ENCODE measurements at regions not wholly inside any gene's neighbourhood (a gene's known extent, or its start where the extent isn't known, plus 50 kb on each side); places are given as distances from the start of the nearest gene placed in this dataset.
A peak's percentile ranks its signal among the peaks of the same experiment; 100 is the strongest.
"Not testable (repeated sequence)": the region's sequence is repeated elsewhere in the genome, so short reads cannot be mapped to it uniquely, and the experiment has no call there.

DNA sequence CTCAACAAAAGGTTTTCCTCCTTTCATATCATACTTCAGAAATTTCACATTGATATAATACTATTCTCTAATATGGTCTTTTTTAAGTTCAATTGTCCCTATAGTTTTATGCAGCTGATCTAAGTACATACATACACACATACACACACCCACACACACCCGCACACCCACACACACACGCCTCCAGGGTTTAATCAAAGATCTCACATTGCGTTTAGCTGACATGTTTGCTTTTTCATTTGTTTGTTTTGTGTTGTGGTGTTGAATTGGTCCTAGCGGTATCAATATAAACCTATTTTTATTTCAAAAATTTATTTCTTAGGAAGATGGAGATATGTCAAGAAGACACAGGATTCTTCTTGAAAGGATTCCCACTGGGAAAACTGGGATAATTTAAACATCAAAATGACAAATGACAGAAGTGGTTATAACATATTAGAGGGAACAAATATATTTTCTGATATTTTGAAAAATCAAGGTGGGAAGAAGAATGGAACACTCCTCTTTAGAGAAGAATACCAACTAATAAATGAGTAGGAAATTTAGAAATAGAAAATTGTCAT lies 434.9 kb upstream of the SLC30A5 start:
- no peak for DNase-seq (ENCODE audit: low read depth in 2 of 2)

DNA sequence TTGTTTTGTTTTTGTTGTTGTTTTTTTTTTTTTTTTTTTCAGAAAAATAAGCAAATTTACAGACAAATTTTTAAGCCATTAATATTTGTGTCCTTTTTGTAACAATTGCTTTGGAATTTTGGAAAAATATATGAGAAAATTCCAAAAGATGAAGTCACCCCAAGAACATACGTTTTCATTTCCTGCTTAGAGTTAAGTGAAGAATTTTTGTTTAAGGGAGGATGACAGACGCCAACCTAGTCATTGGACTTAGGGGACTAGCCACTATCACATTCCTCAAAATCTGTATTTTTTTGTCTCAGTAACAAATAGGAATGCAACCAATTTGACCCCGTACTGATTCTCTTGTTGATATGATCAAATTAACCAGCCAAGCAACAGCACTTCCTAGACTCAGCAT lies 433.9 kb upstream of the SLC30A5 start:
- DNase-seq (ENCODE audit: low read depth in 2 of 2): no peak

DNA sequence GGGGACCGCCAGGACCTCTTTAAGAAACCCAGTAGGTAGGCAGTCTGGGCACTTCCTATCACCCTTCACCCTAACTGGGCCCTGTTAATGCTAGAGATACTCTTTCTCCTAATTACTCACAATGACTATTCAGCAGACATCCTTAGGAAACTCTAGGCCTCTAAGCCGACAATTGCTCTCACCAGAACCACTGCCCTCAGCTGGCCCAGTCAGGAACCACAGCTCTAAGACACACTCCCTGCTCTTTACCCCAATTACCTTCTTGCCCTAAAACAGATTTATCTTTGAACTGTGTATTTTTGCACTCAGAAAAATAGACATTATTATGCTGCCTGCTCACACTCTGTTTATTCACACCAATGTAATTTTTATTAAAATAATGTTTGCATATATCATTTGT lies 432.6 kb upstream of the SLC30A5 start:
- DNase-seq (ENCODE audit: low read depth in 2 of 2): no peak

DNA sequence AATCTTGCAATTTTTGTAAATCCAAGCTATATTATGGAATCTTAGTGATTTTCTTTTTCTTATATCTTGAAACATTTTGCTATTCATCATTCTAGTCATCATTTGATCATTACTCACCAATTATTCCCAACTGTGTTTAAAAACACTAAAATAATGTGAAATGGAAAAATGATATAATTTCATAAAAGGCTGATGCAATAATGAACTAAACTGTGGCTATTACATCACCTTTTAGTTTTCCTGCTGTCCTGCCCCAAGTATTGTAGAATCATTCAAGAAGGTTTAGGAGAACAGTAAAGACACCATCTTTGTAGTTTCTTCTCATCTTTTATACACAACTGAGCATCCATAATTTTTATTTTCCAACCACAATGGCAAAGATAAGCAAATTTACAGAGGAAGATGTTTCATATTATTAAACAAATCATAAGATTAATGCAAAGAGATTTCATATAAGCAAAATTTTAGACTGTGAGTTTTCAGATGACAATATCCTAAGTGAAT lies 431.0 kb upstream of the SLC30A5 start:
- DNase-seq (ENCODE audit: low read depth in 2 of 2): no peak

DNA sequence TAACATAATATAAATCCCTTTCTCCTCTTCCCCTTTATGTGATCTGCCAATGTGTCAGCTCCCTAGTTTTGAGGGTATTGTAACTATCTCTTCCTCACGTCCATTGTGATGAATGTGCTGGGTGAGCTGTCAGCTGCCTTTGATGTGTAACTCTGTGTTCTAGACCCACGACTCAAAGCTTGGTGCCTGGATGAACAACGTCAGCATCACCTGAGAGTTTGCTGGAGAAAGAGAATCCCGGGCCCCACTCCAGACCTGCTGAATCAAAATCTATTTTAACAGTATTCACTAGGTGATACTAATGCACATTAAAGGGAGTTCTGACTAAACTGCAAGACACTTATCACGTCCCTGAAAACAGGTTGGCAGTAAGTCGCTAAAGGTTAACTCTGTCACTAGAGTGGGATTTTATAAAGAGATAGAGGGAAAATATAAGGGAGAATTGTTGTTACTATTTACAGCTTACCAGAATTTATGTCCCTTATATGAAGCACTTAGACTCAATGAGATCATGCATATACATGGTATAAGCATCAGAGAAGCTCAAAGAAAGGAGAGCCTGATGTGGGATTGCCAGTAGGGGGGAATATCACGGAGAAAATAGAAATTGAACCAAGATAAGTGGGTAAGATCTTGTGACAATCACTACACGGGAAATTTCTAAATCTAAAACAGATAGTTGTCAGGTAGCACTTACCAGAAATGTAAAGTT lies 423.8 kb upstream of the SLC30A5 start:
- DNase-seq (ENCODE audit: low read depth in 2 of 2): no peak

DNA sequence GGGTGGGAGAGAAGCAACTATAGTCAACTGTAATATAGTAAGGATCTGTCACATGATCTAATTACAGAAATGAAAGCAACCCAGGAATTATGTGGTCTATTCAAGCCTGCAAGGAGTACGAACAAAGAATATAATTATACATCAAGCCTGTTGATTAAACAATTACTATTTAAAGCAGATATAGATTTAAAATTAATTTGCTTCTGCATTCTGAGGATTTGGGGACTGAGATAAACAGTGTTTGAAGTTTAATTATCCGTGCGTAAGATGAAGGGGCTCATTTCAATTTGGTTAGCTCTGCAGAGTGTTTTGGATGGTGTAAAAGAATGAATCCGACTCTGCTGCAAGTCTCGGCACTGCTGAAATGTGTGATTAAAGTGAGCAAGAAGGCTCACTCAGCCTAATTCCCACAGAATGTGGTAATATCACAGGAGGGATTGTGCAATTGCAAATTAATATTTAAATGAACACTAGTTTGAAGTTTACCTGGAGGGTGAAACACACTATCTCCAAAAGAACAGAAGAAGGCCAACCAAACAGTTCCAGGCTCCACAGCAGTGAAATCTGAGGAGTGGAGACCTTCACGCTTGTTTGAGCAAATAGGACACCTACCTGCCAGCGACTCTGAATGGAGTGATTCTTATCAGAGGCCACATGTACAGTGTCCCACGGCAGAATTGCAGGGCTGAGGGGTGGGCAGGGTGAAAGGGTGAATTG lies 420.6 kb upstream of the SLC30A5 start:
- no peak for DNase-seq (ENCODE audit: low read depth in 2 of 2)

DNA sequence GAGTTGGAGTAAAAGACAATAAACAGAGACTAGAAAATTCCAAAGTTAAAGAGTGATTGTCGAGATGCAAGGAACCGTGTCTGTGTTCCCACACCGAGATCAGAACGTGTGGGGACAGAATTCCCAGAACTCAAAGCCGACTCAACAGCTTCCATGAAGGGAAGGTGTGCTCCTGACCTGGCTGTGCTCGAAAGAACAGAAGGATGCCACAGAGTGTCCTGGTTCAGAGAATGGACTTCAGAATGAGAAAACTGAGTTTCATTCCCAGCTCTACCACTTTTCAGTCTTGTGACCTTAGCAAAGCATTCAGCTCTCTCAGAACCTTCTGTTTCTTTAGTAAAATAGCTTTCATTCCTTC lies 420.0 kb upstream of the SLC30A5 start:
- no peak for DNase-seq (ENCODE audit: low read depth in 2 of 2)

DNA sequence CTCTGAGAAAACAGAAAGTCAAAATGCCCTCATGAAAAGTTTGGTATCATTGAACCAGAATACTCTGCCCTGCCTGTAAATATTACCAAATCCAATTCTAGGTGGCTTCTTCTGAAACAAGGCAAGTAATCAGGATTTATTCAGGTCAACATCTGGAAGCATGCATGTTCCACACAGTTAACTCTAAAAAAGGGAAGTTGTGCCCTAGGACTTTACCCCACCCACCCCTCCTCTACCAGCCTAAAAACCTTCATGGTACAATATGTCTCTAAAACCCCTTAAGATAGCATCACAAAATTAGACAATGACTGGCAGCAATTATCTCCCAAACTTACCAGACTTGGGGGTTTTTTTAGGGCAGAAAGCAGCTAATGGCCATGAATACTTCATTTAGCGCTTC lies 414.8 kb upstream of the SLC30A5 start:
- no peak for DNase-seq (ENCODE audit: low read depth in 2 of 2)

DNA sequence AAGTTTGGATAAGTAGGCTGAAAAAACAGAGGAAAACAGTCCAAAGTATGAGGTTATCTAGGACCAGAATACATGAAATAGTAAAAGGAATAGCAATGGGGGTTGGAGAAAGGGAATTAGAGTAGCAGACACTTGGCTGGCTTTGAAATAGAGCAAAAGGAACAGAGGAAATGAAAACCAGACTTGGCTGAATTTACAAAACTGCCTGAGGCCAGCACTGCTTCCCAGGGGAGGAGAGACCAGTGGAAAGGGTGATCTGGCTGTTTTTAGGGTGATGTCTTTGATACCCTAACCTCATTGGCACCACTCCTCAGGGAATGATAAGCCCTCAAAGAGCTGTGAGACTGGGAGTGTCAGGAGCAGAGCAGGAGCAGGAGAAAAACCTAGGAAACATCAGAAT lies 413.4 kb upstream of the SLC30A5 start:
- DNase-seq (ENCODE audit: low read depth in 2 of 2): no peak

DNA sequence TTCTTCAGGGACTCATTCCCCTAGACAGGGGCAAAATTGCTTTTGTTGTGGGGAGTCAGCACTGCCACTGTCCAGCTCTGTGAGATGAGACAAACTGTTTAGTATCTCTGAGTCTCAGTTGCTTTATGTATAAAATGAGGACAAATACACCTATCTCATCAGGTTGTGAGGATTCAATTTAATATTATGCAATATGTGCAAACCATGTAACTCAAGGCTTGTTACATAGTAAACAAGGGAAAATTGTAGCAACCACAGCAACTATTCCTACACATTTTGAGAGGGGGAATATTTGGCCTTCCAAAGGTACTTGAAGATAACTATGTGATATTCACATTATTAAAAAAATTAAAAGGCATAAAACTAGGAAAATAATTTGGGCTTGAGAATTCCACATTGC lies 411.9 kb upstream of the SLC30A5 start:
- no peak for DNase-seq (ENCODE audit: low read depth in 2 of 2)

DNA sequence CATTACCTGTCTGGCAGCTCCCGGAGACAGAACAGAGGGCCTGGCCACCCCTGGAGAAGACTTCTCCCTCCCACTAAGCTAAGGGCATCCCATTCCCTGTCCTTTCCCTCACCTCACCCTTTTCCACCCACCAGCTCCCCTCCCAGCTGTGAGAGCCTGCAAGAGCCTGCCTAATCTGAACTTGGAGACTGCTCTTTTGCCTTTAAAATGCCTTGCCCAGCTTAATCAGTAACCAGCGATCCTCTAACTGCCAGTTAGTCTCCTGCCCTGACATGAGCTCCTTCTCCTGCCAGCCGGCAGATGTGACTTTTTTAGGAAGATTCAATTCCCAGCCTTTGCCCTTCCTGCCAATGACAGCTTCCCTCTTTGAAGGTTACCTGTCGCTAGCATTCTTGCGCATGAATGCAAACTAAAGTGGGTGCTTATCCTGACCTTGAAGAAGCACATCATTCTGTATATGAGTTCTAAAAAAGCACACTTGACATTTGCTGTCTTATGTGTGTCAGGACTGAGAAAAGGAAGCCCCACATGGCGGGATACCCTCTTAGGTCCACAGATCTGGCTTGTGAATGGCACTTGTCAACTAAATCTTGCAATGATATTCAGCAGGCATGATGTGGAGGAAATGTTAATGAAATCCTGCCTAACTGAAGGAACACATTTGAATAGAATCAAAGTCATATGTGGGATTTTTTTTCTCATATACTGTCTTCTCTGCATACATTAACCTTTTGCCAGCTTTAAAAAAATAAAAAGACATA lies 411.2 kb upstream of the SLC30A5 start:
- no peak for DNase-seq (ENCODE audit: low read depth in 2 of 2)

DNA sequence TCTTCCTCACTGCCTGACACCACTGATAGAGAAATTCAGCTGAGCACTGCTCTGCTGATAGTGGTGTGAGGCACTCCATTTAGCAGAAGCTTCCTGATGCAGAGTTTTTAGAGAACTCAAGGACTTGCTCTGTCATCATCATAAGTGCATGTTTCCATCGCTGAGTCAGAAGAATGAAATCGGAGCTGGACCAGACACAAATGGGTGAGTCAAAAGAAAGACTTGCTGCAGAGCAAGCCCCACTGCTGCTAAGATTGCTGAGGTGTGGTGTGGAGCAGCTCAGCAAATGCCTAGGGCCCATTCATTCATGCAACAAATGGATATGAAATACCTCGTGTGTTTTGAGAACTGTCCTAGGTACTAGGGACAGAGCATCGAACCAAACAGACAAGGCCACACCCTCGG lies 410.2 kb upstream of the SLC30A5 start:
- peak; percentile 96 for DNase-seq (ENCODE audit: low read depth in 2 of 2)

DNA sequence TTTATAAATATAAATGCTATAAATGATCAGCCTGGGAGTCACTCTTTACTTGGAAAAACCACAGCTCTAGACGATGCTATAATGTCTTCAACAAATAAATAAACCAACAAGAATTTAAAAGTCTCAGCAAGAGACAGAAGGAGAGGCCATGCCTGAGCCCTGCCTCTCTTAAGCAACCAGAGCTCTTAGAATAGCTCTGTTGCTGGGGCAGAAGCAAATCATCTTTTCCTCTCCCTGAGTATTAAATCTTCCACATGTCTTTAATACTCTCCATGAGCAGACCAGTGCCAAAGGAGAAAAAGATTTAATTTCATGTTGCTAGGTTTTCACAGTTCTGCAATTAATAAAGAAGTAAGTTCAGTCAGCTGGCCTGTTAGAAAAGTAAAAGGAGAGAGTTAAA lies 408.0 kb upstream of the SLC30A5 start:
- no peak for DNase-seq (ENCODE audit: low read depth in 2 of 2)

DNA sequence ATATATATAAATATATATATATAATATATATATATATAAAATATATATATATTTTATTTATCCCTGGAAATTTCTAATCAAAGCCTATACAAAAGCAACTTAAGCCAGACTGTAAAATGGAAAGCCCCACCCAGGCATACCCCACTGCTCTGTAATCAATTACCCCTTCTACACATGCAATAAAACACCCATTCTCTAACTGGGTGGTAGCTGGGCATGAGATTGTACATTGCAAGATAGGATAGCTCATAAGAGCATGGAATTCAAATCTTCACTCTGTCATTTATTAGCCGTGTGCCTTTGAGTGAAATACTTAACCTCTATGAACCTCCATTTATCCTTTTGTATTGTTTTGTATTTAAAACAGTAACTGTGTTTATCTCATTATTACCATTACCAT lies 405.3 kb upstream of the SLC30A5 start:
- DNase-seq (ENCODE audit: low read depth in 2 of 2): no peak

DNA sequence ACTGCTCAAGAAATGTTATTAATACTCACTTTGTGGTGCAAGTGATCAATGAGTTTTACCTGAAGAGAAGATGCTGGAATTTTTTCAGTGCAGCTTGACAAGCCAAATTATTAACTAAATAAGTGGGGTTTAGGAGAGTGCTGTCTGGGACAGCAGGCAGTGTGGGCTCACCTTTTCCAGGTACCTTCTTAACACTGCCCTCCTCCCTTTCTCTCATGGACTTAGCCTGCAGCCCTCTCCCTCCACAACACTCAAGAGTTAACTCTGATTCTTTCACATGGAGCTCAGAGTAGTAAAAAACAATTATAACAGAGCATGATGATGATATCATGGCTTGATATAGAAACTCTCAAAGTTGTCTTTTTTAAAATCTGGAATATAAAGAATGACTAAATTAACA lies 404.8 kb upstream of the SLC30A5 start:
- no peak for DNase-seq (ENCODE audit: low read depth in 2 of 2)

DNA sequence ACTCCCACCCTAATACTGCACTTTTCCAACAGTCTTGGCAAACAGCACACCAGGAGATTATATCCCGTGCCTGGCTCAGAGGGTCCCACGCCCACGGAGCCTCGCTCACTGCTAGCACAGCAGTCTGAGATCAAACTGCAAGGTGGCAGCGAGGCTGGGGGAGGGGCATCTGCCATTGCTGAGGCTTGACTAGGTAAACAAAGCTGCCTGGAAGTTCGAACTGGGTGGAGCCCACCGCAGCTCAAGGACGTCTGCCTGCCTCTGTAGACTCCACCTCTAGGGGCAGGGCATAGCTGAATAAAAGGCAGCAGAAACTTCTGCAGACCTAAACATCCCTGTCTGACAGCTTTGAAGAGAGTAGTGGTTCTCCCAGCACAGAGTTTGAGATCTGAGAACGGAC lies 401.9 kb upstream of the SLC30A5 start:
- not testable (repeated sequence) for DNase-seq (ENCODE audit: low read depth in 2 of 2)

DNA sequence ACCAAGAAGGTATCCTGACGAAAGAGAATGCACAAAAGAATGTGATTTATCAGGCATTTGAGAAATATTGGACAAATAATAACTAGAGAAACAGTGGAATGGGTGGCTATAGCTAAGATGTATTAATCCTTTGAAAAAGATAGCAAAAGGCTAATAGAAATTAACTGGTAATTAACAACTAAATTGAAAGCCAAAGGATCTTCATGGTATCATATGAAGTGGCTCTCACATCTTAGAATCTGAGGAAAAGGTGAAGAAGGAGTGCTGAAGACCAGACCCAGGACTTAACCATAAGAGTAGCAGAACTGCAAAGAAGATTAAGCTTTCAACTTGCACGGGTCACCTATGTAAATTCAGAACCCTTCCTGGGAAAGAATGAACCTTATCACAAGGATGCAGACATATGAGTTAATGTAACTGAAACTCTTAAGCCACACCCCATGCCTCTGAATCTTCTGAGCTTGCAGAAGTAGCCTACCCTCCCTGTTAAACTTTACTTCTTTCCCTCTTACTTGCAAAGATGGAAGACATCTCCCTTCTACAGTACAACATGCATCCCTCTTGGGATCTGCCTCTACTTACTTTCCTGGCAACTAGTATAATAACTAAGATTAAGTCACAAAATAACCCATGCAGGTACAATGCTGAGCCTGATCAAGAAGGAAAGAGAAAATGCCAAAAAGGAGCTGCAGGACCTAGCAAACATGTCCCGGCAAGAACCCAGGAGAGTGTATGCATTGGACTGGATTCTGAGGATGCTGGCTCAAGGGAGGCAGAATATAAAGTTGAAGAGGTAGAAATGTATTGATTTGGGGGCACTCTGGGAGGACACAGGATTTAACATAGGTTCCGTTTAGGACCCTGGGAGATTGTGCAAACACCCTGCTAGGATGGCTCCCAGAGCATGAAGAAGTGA lies 395.5 kb upstream of the SLC30A5 start:
- no peak for DNase-seq (ENCODE audit: low read depth in 2 of 2)

DNA sequence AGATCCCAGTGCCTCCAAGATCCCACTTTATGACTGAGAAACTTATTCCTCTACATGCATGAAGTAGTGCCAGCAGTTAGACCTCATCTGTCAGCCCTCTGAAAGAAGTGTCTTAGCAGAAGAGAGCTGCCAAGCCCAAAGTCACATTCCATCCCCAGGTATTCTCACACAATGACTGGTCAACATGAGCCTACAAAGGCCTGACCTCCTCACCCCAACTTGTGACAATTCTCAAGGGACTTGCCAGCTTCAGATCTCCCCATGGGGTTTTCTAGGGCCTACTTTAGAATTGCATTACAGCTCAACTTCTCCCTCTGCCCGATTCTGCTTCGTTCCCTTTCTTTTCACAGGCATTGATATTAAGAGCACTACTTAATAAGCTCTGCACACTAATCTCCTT lies 393.8 kb upstream of the SLC30A5 start:
- no peak for DNase-seq (ENCODE audit: low read depth in 2 of 2)

DNA sequence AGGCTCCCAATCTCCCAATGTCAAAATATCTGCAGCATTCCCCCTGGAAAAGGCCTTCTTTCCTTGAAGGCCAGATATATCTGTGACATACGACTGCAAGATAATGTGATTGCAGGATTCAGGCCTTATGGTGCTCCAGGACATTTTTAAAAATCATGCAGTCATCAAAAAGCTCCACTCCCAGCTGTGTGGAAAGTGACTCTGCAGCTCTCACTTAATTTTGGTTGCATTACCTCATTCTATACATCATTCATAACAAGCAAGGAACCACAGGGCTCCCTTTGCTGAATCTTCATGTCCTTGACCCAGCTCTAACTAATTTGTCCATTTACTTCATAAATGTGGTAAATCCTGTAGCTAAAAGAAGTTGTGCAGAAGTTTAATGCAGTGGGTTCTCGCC lies 386.2 kb upstream of the SLC30A5 start:
- DNase-seq (ENCODE audit: low read depth in 2 of 2): no peak

DNA sequence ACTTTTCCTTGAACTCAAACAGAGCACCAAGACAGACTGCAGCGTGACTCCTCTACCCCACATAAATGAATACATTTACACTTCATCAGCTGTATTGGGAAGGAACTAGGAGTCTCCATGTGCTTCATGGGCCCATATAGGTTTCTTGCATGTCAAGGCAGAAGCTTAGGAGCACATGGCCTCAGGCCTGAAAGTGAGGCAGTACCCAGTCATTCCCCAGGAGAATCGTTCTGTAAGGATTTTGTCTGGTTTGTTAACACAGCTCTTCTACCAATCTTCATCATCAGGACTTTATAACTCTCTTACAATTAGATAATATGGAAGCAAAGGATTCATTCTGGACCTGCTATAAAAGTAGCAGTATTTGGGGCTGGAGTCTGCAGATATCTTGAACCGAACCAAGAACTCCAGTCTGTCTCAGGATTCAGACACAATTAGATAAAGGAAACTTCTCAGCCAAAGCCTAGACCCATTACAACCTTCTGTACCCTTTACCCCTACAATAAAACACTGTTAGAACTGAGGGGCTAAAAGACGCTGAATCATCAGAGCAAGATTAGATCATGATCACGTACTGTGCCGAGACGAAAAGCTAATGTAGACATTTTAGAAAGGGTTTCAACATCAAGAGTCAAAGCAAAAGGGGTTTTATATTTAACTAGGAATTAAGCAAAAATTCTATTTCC lies 385.5 kb upstream of the SLC30A5 start:
- DNase-seq (ENCODE audit: low read depth in 2 of 2): no peak

DNA sequence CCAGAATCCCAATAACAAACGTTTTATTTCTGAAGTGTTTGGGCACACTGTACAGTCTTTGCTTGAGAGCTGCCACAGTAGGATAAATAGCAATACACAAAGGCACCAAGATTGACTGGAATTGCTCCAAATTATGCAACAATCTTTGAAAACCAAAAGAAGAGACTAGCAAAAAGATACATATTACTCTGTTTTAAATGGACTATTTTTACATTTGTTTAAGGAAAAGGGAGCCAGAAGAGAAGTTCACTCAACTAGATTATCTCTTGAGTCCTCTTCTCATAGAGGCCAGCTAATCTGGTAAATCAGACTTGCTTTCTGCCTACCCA lies 385.0 kb upstream of the SLC30A5 start:
- no peak for DNase-seq (ENCODE audit: low read depth in 2 of 2)

Data from fibroblast of skin of left biceps (primary cell).